Activated CD8-positive, alpha-beta memory T cell treated with anti-CD3 and anti-CD28 coated beads for 1 hour (primary cell): ENCODE measurements at regions not wholly inside any gene's neighbourhood (a gene's known extent, or its start where the extent isn't known, plus 50 kb on each side); places are given as distances from the start of the nearest gene placed in this dataset.
"Not testable (repeated sequence)": the region's sequence is repeated elsewhere in the genome, so short reads cannot be mapped to it uniquely, and the experiment has no call there.

Experiments used
- DNase-seq, 2 donors: peaks; one replicate each; pipeline ENCODE4 v3.0.0-alpha.2; 2020; ENCODE audit warnings: low read depth in 1 of 2; ENCODE audit errors: extremely low read depth in 1 of 2

- DNase-seq = peak; percentile 68 to 80
Observed at GRCh38 chr11:128172046-128172878, 415.1 kb downstream of the ETS1 start.

DNA sequence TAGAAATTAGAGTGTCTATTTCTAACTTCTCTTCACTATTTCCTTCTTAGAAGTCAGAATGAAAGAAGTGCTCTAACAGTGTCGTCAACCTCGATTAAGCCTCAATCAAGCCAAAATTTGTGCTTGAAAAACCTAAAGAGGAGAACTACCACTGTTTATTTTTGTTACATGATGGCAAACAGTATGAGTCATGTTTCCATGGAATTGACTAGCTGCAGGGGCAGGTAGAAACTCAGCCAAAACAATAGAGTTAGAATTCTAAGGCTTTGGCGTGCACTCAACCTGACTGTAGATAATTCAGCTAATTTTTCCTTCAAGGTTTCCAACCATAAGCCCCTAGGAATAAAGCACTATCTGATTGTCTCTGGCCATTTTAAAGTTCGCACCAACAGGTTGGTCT, 415.9 kb downstream of the ETS1 start:
- DNase-seq = no peak

- no peak for DNase-seq
Observed at GRCh38 chr11:128165572-128165971, 421.8 kb downstream of the ETS1 start.

DNA sequence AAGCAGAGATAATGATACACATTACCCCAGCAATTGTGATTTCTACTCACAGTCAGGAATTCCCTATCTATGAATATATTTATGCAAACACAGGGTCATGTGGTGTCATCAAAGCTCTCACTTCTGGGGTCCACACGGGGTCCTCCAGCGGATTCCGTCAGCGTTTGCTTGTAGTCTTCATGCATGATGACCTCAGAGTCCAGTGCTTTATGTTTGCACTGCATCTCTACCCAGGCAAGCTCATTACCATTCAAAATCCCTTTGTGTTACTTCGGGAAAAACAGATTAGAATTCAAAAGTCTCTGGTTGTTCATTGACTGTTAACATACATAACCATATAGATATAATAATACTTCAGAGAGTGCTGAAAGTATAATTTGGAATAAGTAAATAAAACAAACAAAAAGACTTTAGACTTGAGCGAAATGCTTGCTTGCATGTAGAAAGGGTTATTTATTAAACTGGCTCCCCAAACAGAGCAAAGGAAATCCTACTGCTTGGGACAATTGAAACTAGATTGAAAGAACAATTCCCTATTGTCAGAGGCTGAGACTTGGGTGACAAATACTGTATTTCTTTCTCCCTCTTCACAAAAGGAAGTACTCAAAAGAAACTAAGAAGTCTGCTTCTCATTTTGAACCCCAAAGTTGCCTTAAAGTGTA, 423.1 kb downstream of the ETS1 start:
- DNase-seq = no peak

DNA sequence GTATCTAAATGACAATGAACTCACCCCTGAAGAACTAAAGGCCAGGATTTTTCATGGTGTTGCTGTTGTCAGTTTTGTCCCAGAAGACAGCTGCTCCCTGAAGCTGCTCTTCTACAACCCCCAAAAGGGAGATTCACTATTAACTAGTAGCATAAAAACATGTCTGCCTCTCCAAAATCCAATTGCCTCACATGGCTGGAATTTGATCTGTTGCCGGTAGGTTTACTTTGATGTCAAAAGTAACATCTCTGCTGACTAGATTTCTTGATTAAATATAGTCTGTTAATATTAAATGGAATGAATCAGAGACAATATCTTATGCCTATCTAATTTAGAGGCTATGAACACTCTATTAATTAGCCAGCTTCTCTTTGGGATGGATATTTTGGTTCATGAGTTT, 425.4 kb downstream of the ETS1 start:
- DNase-seq = no peak

DNA sequence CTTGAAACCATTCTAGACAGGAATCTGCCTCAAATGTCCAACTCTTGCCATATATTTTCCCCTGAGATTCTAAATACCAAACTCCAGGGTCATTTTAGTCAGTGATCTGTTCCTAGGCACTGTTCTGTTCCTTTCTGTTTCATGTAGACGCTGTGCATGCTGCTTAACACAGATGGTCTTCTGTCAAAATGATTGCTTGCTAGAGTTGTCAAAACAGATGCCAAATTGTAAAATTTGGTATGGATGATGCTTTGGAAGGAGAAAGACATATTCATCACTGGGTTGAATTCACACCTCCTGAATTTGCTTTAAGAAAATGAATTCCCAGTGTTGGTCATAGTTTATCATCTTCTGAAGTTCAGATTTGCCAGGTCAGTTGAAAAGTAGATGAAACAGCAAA, 425.9 kb downstream of the ETS1 start:
- DNase-seq = no peak

DNA sequence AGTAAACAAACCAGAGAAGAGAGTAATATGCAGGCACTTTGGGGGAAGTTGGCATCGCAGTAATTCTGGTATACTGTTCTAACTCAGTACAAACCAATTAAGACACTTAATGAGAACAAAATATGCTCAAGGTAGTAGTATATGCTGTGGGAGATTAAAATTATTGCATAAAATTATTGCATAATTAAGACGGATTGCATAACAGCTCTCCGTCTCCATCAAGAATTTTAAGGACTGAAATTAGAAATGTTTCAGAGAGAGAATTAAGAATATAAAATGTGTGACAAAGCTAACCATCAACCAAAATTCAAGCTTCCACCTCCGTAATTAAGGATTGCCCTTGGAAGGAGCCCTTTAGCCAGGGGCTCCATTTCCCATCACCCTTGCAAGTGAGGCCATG, 428.5 kb downstream of the ETS1 start:
- no peak for DNase-seq

DNA sequence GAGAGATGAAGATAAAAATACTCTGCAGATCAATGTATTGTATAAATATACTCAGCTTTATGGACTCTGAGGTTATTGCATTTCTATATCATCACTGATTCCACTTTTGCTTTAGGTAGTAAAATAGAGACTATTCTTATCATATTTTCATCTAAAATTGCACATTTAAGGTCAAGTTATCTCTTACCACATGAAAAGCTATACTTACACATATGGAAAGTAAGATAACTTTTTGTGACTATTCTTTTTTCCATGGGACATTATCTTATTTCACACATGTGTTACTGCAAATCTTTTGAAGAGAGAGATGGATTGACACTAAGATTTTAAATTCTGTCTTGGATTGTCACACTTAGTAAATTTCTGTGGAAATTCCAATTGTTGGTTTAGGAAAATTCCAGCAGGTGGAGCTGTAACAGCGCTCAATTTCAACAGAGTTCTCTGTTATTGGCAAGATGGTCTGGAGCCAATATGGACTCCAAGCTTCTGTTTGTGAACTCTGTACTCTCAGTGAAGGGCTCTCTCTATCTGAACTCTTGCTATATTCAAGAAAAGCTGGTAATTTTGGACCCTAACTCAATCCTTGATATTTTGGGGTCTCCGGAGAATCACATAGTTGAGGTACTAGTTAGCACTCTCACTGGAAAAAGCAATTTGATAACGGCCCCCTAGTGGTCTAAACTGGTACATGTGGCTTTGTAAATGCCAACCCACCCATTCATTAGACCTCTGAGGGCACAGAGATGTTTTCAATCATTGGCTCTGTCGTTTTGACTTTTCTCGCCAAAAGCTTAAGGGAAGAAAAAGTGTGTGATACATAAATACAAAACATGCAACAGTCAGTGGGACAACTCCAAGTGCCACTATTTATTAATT, 429.7 kb downstream of the ETS1 start:
- DNase-seq = peak; percentile 10 to 34

GRCh38 chr11:128156486-128156885, 430.9 kb downstream of the ETS1 start:
- DNase-seq = no peak

DNA sequence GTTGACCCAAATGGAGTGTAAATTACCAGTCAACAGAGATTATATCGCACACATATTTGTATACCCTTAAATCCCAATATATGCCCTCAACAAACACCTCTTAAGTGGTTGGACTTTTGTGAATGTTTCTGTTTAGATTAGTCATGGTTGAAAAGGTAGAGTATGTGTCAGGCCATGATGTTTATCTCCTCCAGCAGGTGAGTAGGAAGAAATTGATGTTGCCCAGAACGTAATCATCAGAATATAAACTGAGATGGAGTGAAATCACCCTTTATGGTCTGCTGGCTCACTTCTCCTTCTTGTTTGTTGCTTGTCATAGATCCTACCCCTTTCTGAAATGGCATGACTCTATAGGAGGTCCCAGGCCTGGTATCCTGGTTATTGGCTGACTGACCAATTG, 431.8 kb downstream of the ETS1 start:
- no peak for DNase-seq

- DNase-seq = no peak
Observed at GRCh38 chr11:128153697-128154048, 433.7 kb downstream of the ETS1 start.

GRCh38 chr11:128152796-128153696, 434.3 kb downstream of the ETS1 start:
- DNase-seq = no peak

- no peak for DNase-seq
Observed at GRCh38 chr11:128151780-128152179, 435.6 kb downstream of the ETS1 start.

DNA sequence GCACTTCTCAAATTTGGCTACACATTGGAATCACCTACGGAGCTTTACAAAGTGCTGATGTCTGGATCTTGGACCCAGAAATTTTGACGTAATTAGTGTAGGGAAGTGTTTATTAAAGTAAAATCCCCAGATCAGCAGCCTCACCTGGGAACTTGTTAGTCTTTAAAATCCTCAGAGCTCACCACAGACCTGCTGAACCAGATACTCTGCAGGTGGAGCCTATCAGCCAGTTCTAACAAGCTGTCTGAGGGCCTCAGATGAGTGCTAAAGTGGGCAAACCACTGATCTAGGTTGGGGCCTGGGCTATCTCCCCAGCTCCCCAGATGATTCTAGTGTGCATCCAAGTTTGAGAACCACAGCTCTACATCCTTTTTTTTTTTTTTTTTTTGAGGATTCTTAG, 436.0 kb downstream of the ETS1 start:
- DNase-seq = no peak

GRCh38 chr11:128148208-128148607, 439.1 kb downstream of the ETS1 start:
- DNase-seq = no peak

DNA sequence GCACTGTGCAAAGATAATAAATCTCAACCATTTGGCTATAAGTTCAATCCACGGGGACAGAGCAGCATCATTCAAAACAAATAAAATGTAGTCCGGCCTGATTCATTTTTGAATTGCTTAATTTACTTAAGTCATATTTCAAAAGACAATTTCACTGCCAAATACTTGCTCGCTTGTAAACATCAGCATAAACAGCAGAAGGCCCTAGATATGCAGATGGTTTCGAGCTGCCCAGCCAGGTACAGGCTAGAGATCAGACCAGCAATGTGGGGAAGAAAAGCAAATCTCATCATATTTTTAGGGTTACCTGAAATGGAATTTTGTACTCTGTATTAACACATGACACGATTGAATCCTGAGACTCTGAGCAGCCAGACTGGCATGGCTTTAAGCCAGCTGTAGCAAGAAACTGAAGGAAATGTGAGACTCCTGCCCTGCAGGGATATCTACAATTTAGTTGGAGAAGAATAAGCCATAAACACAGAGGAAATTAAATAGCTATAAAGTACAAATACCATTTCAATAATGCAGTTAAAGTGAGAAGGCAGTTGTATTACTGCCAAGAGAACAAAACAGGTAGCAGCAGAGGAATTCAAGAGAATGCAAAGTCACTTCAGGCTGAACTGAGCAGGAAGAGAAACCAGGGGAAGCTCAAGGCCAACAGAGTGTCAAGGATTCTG, 440.3 kb downstream of the ETS1 start:
- no peak for DNase-seq

GRCh38 chr11:128140293-128140692, 447.1 kb downstream of the ETS1 start:
- DNase-seq = not testable (repeated sequence)

GRCh38 chr11:128135451-128135850, 451.9 kb downstream of the ETS1 start:
- DNase-seq = no peak

DNA sequence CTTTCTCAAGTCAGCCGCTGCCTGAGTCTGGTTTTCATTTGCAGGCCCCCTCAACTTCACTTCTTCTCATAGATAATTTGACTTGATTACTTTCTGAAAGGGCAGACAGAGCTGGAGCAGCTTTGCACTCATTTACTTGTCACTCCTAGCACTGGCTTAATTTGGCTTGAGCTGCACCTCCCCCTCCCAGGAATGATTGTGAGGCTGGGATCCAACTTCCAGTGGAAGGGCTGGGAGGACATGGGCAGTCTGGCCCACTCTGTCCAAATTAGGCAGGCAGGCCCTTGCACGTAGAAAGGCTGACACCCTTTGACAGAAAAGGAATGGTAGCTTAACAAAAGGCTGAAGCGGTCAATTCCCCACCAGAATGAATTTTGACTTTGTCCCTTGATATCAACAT, 453.9 kb downstream of the ETS1 start:
- no peak for DNase-seq

- DNase-seq = no peak
Observed at GRCh38 chr11:128130052-128130451, 457.3 kb downstream of the ETS1 start.
